Prostate gland (tissue), 2 donors: ENCODE measurements at regions not wholly inside any gene's neighbourhood (a gene's known extent, or its start where the extent isn't known, plus 50 kb on each side); places are given as distances from the start of the nearest gene placed in this dataset.

Experiments
- DNase-seq: peaks from one replicate; pipeline ENCODE4 v3.0.0-alpha.2; 2019; ENCODE audit warnings: low spot score
- H3K27ac ChIP-seq, 2 donors: fragments of 200-600 bp; sonication (generic); 2 replicates each; pipeline ENCODE4 v1.5.1; 2017 to 2019
- H3K27me3 ChIP-seq: fragments of 200-600 bp; sonication (generic); replicated peaks from 2 replicates; pipeline ENCODE4 v1.5.1; 2019; ENCODE audit not compliant: insufficient read depth
- H3K36me3 ChIP-seq, 2 donors: fragments of 200-600 bp; sonication (generic); 1 replicate in 1 of 2; 2 replicates in 1 of 2; pipeline versions ENCODE4 v1.5.1 to v1.8.1; 2017 to 2019
- H3K4me1 ChIP-seq: fragments of 200-600 bp; sonication (generic); replicated peaks from 2 replicates; pipeline ENCODE4 v1.5.1; 2019
- H3K4me3 ChIP-seq, 2 donors: fragments of 200-600 bp; sonication (generic); 2 replicates each; pipeline ENCODE4 v1.5.1; 2017 to 2019
- H3K9me3 ChIP-seq: fragments of 200-600 bp; sonication (generic); 2 replicates; pipeline ENCODE4 v1.5.1; 2017
- CTCF ChIP-seq, 4 experiments: fragments of 200-600 bp in 2 of 4; fragments of 450-650 bp in 2 of 4; sonication (generic) in 2 of 4; IDR thresholded peaks; 1 replicate in 3 of 4; 2 replicates in 1 of 4; pipeline ENCODE4 v1.5.1; 2016 to 2019; ENCODE audit warnings: antibody characterized with exemption in 4 of 4, mild to moderate bottlenecking in 2 of 4, moderate library complexity in 2 of 4
- POLR2A ChIP-seq: fragments of 450-650 bp; IDR thresholded peaks from one replicate; pipeline ENCODE4 v1.6.1; 2016; ENCODE audit warnings: antibody characterized with exemption, mild to moderate bottlenecking
- POLR2AphosphoS5 ChIP-seq: sonication (generic); formaldehyde crosslinking; IDR thresholded peaks from one replicate; pipeline ENCODE4 v1.6.1; 2017; ENCODE audit warnings: antibody characterized with exemption
- WGBS: methylation state at CpG from one replicate; pipeline ENCODE4 v1.1.5; 2018; 5-methylcytosine and 5-hydroxymethylcytosine counted together
- intact Hi-C: fragments of 100-400 bp; cut with DNase I; formaldehyde crosslinking; loops from one replicate; pipeline ENCODE4 v1.14.2; 2022

- Histone ChIP-seq H3K4me3 (no peak overlapping the region), H3K27ac (no peak overlapping the region), H3K9me3 (no peaks in the 10 kb centered on the region), H3K27me3 (no peaks in the 10 kb centered on the region), H3K36me3 (no peaks in the 10 kb centered on the region), H3K4me1 (peaks cover 2% of the 10 kb centered on the region)
- TF ChIP-seq POLR2AphosphoS5 (no peak), CTCF (IDR thresholded peaks at IDR 0.05) (no peak), POLR2A (no peak)
- DNase-seq, result no peak
- intact Hi-C loops, result no loop called here
Measured at GRCh38 chr9:88897081-88897480, 94.2 kb upstream of the S1PR3 start.

- no peak for DNase-seq
- TF ChIP-seq CTCF (IDR thresholded peaks at IDR 0.05) (no peak), POLR2AphosphoS5 (no peak), POLR2A (no peak)
- H3K4me3 ChIP-seq, result no peak overlapping the region
- intact Hi-C loops, result no loop called here
- H3K27ac ChIP-seq, result no peak overlapping the region
- no peaks in the 10 kb centered on the region for H3K4me1 ChIP-seq
- no peaks in the 10 kb centered on the region for H3K9me3 ChIP-seq
- WGBS, result 62% methylated on average over 5 of the region's 5 CpGs
- no peaks in the 10 kb centered on the region for H3K36me3 ChIP-seq
- no peaks in the 10 kb centered on the region for H3K27me3 ChIP-seq
Measured at GRCh38 chr9:88898039-88898720, 93.1 kb upstream of the S1PR3 start.

GRCh38 chr9:88905506-88905905 is 85.8 kb upstream of the S1PR3 start:
- DNase-seq, result no peak
- no peaks in the 10 kb centered on the region for H3K9me3 ChIP-seq
- no peaks in the 10 kb centered on the region for H3K36me3 ChIP-seq
- WGBS, result 80% methylated on average over 2 of the region's 2 CpGs
- TF ChIP-seq CTCF (IDR thresholded peaks at IDR 0.05) (no peak), POLR2AphosphoS5 (no peak), POLR2A (no peak)
- H3K4me1 ChIP-seq, result no peaks in the 10 kb centered on the region
- H3K27me3 ChIP-seq, result no peaks in the 10 kb centered on the region
- H3K4me3 ChIP-seq, result no peak overlapping the region
- intact Hi-C loops, result no loop called here
- H3K27ac ChIP-seq, result no peak overlapping the region

GRCh38 chr9:88915916-88916315 is 75.4 kb upstream of the S1PR3 start:
- DNase-seq, result no peak
- Histone ChIP-seq H3K4me3 (no peak overlapping the region), H3K9me3 (no peaks in the 10 kb centered on the region), H3K4me1 (peaks cover 6% of the 10 kb centered on the region), H3K36me3 (no peaks in the 10 kb centered on the region), H3K27me3 (no peaks in the 10 kb centered on the region), H3K27ac (no peak overlapping the region)
- TF ChIP-seq POLR2A (no peak), POLR2AphosphoS5 (no peak), CTCF (IDR thresholded peaks at IDR 0.05) (no peak)
- WGBS, result 16% methylated on average over 2 of the region's 2 CpGs
- intact Hi-C loops, result no loop called here

- no peak for TF ChIP-seq CTCF (IDR thresholded peaks at IDR 0.05)
- no peak for TF ChIP-seq POLR2A
- no peak for TF ChIP-seq POLR2AphosphoS5
- H3K9me3 ChIP-seq, result no peaks in the 10 kb centered on the region
- no peak overlapping the region for H3K27ac ChIP-seq
- intact Hi-C loops, result no loop called here
- 24% methylated on average over 1 of the region's 1 CpG for WGBS
- H3K36me3 ChIP-seq, result no peaks in the 10 kb centered on the region
- H3K4me1 ChIP-seq, result peaks cover 6% of the 10 kb centered on the region
- no peak for DNase-seq
- H3K4me3 ChIP-seq, result no peak overlapping the region
- no peaks in the 10 kb centered on the region for H3K27me3 ChIP-seq
Measured at GRCh38 chr9:88916894-88917293, 74.4 kb upstream of the S1PR3 start.
